ENCODE measurements at regions not wholly inside any gene's neighbourhood (a gene's known extent, or its start where the extent isn't known, plus 50 kb on each side); places are given as distances from the start of the nearest gene placed in this dataset.

GRCh38 chr4:180280726-180281297 lies 1962.4 kb upstream of the TENM3 start:
- ChIA-PET RAD21 (ENCODE audit: low non-redundant PET in 1 of 2, low total read pairs in 2 of 2, uncharacterized antibody in 2 of 2, unreplicated experiment in 2 of 2) (no interaction called here), CTCF (no interaction called here), POLR2A (no interaction called here)
- no peak overlapping the region for H3K4me3 ChIP-seq (replicated peaks in 1 of 2; ENCODE audit: low read depth in 1 of 2, low read length in 2 of 2)
- H3K4me1 ChIP-seq (ENCODE audit: control insufficient read depth in 1 of 2, insufficient read depth in 2 of 2, low read length in 2 of 2) = no peaks in the 10 kb centered on the region
- BruUV-seq (replicated peaks) = no TSS peak
- no peak overlapping the region for H3K9ac ChIP-seq (ENCODE audit: low read length)
- H3K79me2 ChIP-seq (ENCODE audit: insufficient read depth, low read length) = no peaks in the 10 kb centered on the region
- no peaks in the 10 kb centered on the region for H3K9me2 ChIP-seq (ENCODE audit: insufficient read depth)
- DNase-seq (ENCODE audit: low read depth, low spot score) (no peak), ATAC-seq (no peak)
- H3K27me3 ChIP-seq (ENCODE audit: insufficient read depth, low read length) = no peaks in the 10 kb centered on the region
- H4K20me1 ChIP-seq (ENCODE audit: insufficient read depth) = no peaks in the 10 kb centered on the region
- TF ChIP-seq REST (IDR thresholded peaks at IDR 0.05; ENCODE audit: low read depth) = no peak
- no peak for TF ChIP-seq SP1 (IDR thresholded peaks at IDR 0.05; ENCODE audit: low read depth)
- no peak for TF ChIP-seq ELF1 (IDR thresholded peaks at IDR 0.05; ENCODE audit: borderline replicate concordance, low read depth)
- TF ChIP-seq, protein P1, sequence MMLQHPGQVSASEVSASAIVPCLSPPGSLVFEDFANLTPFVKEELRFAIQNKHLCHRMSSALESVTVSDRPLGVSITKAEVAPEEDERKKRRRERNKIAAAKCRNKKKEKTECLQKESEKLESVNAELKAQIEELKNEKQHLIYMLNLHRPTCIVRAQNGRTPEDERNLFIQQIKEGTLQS (IDR thresholded peaks at IDR 0.05) = no peak
- TF ChIP-seq ZFX (IDR thresholded peaks at IDR 0.05) = no peak
- TF ChIP-seq TCF7L2 (IDR thresholded peaks at IDR 0.05; ENCODE audit: borderline replicate concordance, extremely low read depth, insufficient read depth, insufficient read length) = no peak
- no peak for TF ChIP-seq ZNF274 (IDR thresholded peaks at IDR 0.05; ENCODE audit: low read depth, low read length)
- TF ChIP-seq EZH2 (IDR thresholded peaks at IDR 0.05) = no peak
- TF ChIP-seq POLR2AphosphoS5 (IDR thresholded peaks at IDR 0.05; ENCODE audit: low read depth, low read length) = no peak
- TF ChIP-seq, protein P2, sequence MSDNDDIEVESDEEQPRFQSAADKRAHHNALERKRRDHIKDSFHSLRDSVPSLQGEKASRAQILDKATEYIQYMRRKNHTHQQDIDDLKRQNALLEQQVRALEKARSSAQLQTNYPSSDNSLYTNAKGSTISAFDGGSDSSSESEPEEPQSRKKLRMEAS (IDR thresholded peaks at IDR 0.05) = no peak
- no peak for TF ChIP-seq EGR1 (IDR thresholded peaks at IDR 0.05; ENCODE audit: low read depth)
- TF ChIP-seq CBX3 (IDR thresholded peaks at IDR 0.05; ENCODE audit: low read depth) = no peak
- TF ChIP-seq ZBTB33 (IDR thresholded peaks at IDR 0.05; ENCODE audit: extremely low read depth, insufficient replicate concordance, low read length) = no peak
- no peak for TF ChIP-seq CEBPB (IDR thresholded peaks at IDR 0.05; ENCODE audit: low read depth)
- TF ChIP-seq SIN3A (IDR thresholded peaks at IDR 0.05; ENCODE audit: low read depth) = no peak
- no peak for TF ChIP-seq POLR2A (IDR thresholded peaks at IDR 0.05; ENCODE audit: borderline replicate concordance, extremely low read depth, insufficient read depth, insufficient read length)
- no peak for TF ChIP-seq RAD21 (IDR thresholded peaks at IDR 0.05; ENCODE audit: low read depth)
- no peak overlapping the region for H3K4me2 ChIP-seq (ENCODE audit: low read length)
- H3K27ac ChIP-seq (ENCODE audit: low read depth, low read length) = no peak overlapping the region
- no peak overlapping the region for H2AFZ ChIP-seq (ENCODE audit: low read depth, low read length, poor library complexity, severe bottlenecking)
- no peaks in the 10 kb centered on the region for H3K9me3 ChIP-seq (ENCODE audit: control insufficient read depth in 1 of 2, insufficient read depth in 1 of 2, low read depth in 1 of 2, low read length in 2 of 2)
- intact Hi-C loops (cut with micrococcal nuclease) = no loop called here
- H3K36me3 ChIP-seq (ENCODE audit: control insufficient read depth in 1 of 2, insufficient read depth in 2 of 2, low read length in 2 of 2) = no peaks in the 10 kb centered on the region

Measured in HCT116 (cell line).